ENCODE measurements at regions not wholly inside any gene's neighbourhood (a gene's known extent, or its start where the extent isn't known, plus 50 kb on each side); places are given as distances from the start of the nearest gene placed in this dataset.

GRCh38 chr16:31708348-31708747 is 165.3 kb upstream of the ZNF267 start:
- TF ChIP-seq PATZ1 (CRISPR knock-in tag; IDR thresholded peaks at IDR 0.05; ENCODE audit: borderline replicate concordance) (no peak), CREB5 (CRISPR knock-in tag; IDR thresholded peaks at IDR 0.05; ENCODE audit: low read depth) (no peak), ZNF565 (CRISPR knock-in tag; conservative IDR thresholded peaks at IDR 0.05; ENCODE audit: low read depth) (no peak), ZFP30 (CRISPR knock-in tag; IDR thresholded peaks at IDR 0.05) (no peak), SNAI2 (CRISPR knock-in tag; IDR thresholded peaks at IDR 0.05) (no peak), CSRNP3 (CRISPR knock-in tag; IDR thresholded peaks at IDR 0.05) (no peak), ARNTL (CRISPR knock-in tag; IDR thresholded peaks at IDR 0.05; ENCODE audit: borderline replicate concordance, low read depth) (no peak), ZNF8 (CRISPR knock-in tag; IDR thresholded peaks at IDR 0.05) (no peak), GLIS3 (CRISPR knock-in tag; IDR thresholded peaks at IDR 0.05) (no peak), BACH2 (CRISPR knock-in tag; IDR thresholded peaks at IDR 0.05; ENCODE audit: borderline replicate concordance) (no peak)
- no peak for ATAC-seq

GRCh38 chr16:31709181-31709580 is 164.4 kb upstream of the ZNF267 start:
- TF ChIP-seq ZNF8 (CRISPR knock-in tag; IDR thresholded peaks at IDR 0.05) = no peak
- no peak for ATAC-seq

- no peak for TF ChIP-seq TCF4 (CRISPR knock-in tag; IDR thresholded peaks at IDR 0.05; ENCODE audit: borderline replicate concordance)
- no peak for ATAC-seq
Measured at GRCh38 chr16:31710134-31710533, 163.5 kb upstream of the ZNF267 start.

GRCh38 chr16:31710880-31711279 is 162.7 kb upstream of the ZNF267 start:
- TF ChIP-seq ZNF565 (CRISPR knock-in tag; conservative IDR thresholded peaks at IDR 0.05; ENCODE audit: low read depth) (no peak), TSHZ2 (CRISPR knock-in tag; IDR thresholded peaks at IDR 0.05) (no peak), ESRRG (CRISPR knock-in tag; IDR thresholded peaks at IDR 0.05) (no peak), RARB (CRISPR knock-in tag; IDR thresholded peaks at IDR 0.05) (no peak)
- ATAC-seq = no peak

- no peak for ATAC-seq
- TF ChIP-seq ZFP30 (CRISPR knock-in tag; IDR thresholded peaks at IDR 0.05) (no peak), ZNF8 (CRISPR knock-in tag; IDR thresholded peaks at IDR 0.05) (no peak), SNAI2 (CRISPR knock-in tag; IDR thresholded peaks at IDR 0.05) (no peak), RARB (CRISPR knock-in tag; IDR thresholded peaks at IDR 0.05) (no peak), ARNTL (CRISPR knock-in tag; IDR thresholded peaks at IDR 0.05; ENCODE audit: borderline replicate concordance, low read depth) (no peak), CSDC2 (CRISPR knock-in tag; IDR thresholded peaks at IDR 0.05) (no peak), BACH2 (CRISPR knock-in tag; IDR thresholded peaks at IDR 0.05; ENCODE audit: borderline replicate concordance) (no peak), ZNF565 (CRISPR knock-in tag; conservative IDR thresholded peaks at IDR 0.05; ENCODE audit: low read depth) (no peak), CREB5 (CRISPR knock-in tag; IDR thresholded peaks at IDR 0.05; ENCODE audit: low read depth) (no peak), TCF4 (CRISPR knock-in tag; IDR thresholded peaks at IDR 0.05; ENCODE audit: borderline replicate concordance) (no peak)
Measured at GRCh38 chr16:31711344-31711845, 162.2 kb upstream of the ZNF267 start.

All from SK-N-SH treated with all-trans-retinoic acid at 6 μM for 48 hours (cell line).